ENCODE measurements at regions not wholly inside any gene's neighbourhood (a gene's known extent, or its start where the extent isn't known, plus 50 kb on each side); places are given as distances from the start of the nearest gene placed in this dataset.

- H3K9ac ChIP-seq (replicated peaks in 1 of 4; ENCODE audit: extremely low read depth in 1 of 4, low read depth in 3 of 4, low read length in 3 of 4) = no peak overlapping the region
- H3K27ac ChIP-seq (ENCODE audit: low read depth, low read length) = no peak overlapping the region
- no peak overlapping the region for H4K91ac ChIP-seq (replicated peaks; ENCODE audit: insufficient read length, low read length)
- no peak overlapping the region for H2BK120ac ChIP-seq (replicated peaks; ENCODE audit: low read depth, low read length)
- POLR2A ChIA-PET (ENCODE audit: partially characterized antibody) = no interaction called here
- H2AK5ac ChIP-seq (ENCODE audit: low read depth, low read length) = no peak overlapping the region
- H3K23ac ChIP-seq (ENCODE audit: insufficient read length) = no peak overlapping the region
- DNase-seq (ENCODE audit: low read depth in 1 of 2, low spot score in 2 of 2) = no peak
- H2BK12ac ChIP-seq (ENCODE audit: low read depth, low read length) = no peak overlapping the region
- H3K4me3 ChIP-seq (ENCODE audit: extremely low read depth in 1 of 4, insufficient read depth in 2 of 4, low read depth in 3 of 4, low read length in 4 of 4) = no peak overlapping the region
- no peaks in the 10 kb centered on the region for H3K36me3 ChIP-seq (ENCODE audit: control insufficient read depth in 2 of 4, insufficient read depth in 4 of 4, low read length in 3 of 4)
- CTCF ChIA-PET (ENCODE audit: partially characterized antibody) = interaction anchor here (2.5 kb wide), 1 partner anchor 160 kb away, joined by 12 read pairs; no protein-coding TSS in a partner anchor
- no peak overlapping the region for H3K56ac ChIP-seq (replicated peaks; ENCODE audit: insufficient read length, low read depth, low read length)
- no peak overlapping the region for H3K4ac ChIP-seq (replicated peaks; ENCODE audit: insufficient read length, low read depth, low read length)
- no peak overlapping the region for H2BK5ac ChIP-seq (ENCODE audit: low read depth, low read length)
- no peak overlapping the region for H2BK15ac ChIP-seq (ENCODE audit: low read length)
- no peak overlapping the region for H4K5ac ChIP-seq (ENCODE audit: insufficient read length, low read depth, low read length)
- H2BK20ac ChIP-seq (ENCODE audit: low read length) = no peak overlapping the region
- H3K9me3 ChIP-seq (ENCODE audit: insufficient read depth in 2 of 2, low read depth in 1 of 2, low read length in 1 of 2) = no peaks in the 10 kb centered on the region
- no peak overlapping the region for H3K18ac ChIP-seq (ENCODE audit: extremely low read depth, low read length)
- no peak overlapping the region for H2AFZ ChIP-seq (ENCODE audit: low read length)
- H3K4me2 ChIP-seq (ENCODE audit: insufficient read depth in 1 of 2, low read depth in 2 of 2, low read length in 2 of 2) = no peak overlapping the region
- no peak overlapping the region for H3K14ac ChIP-seq (ENCODE audit: insufficient read length)
- no peak overlapping the region for H4K8ac ChIP-seq (ENCODE audit: extremely low read depth, insufficient read depth, low read length)
- H3K79me2 ChIP-seq (ENCODE audit: control insufficient read depth in 1 of 2, insufficient read depth in 2 of 2, low read length in 2 of 2) = no peaks in the 10 kb centered on the region
- no peak for FAIRE-seq
- no peaks in the 10 kb centered on the region for H3K79me1 ChIP-seq (ENCODE audit: low read depth, low read length)
- WGBS, 2 experiments (ENCODE audit: extremely low coverage in 1 of 2, insufficient coverage in 1 of 2, insufficient read length in 1 of 2, insufficient replicate concordance in 2 of 2, low coverage in 1 of 2, low lambda C conversion rate in 2 of 2, missing lambda C conversion rate in 1 of 2) = 88% methylated on average over 4 of the region's 4 CpGs; no CpG with 5 or more reads in 1 of the 2 experiments
- no peaks in the 10 kb centered on the region; a peak in 1 of 7 replicates for H3K27me3 ChIP-seq (replicated peaks in 1 of 4; ENCODE audit: control insufficient read depth in 3 of 4, extremely low read depth in 1 of 4, insufficient read depth in 3 of 4, low read length in 3 of 4)
- peaks cover 0 to 5% (median 3%) of the 10 kb centered on the region in 4 experiments; a peak in 3 of 7 replicates for H3K4me1 ChIP-seq (replicated peaks in 1 of 4; ENCODE audit: control insufficient read depth in 3 of 4, insufficient read depth in 4 of 4, low read length in 3 of 4)
- H3K23me2 ChIP-seq (ENCODE audit: low read depth, low read length) = no peaks in the 10 kb centered on the region
- no peaks in the 10 kb centered on the region for H4K20me1 ChIP-seq (replicated peaks in 1 of 2; ENCODE audit: control insufficient read depth in 1 of 2, insufficient read depth in 2 of 2, low read length in 2 of 2)
- no peak for TF ChIP-seq BRCA1 (IDR thresholded peaks at IDR 0.05; ENCODE audit: low read depth, low read length)
- TF ChIP-seq E2F6 (IDR thresholded peaks at IDR 0.05) = no peak
- no peak for TF ChIP-seq ASH2L (IDR thresholded peaks at IDR 0.05; ENCODE audit: low read length)
- TF ChIP-seq CHD2 (IDR thresholded peaks at IDR 0.05; ENCODE audit: low read length) = no peak
- TF ChIP-seq CEBPB (IDR thresholded peaks at IDR 0.05; ENCODE audit: low read depth, low read length) = no peak
- no peak for TF ChIP-seq BCL11A (IDR thresholded peaks at IDR 0.05; ENCODE audit: low read depth in 2 of 2, low read length in 2 of 2)
- TF ChIP-seq KDM5A (IDR thresholded peaks at IDR 0.05; ENCODE audit: low read length) = no peak
- TF ChIP-seq SP1 (IDR thresholded peaks at IDR 0.05; ENCODE audit: low read depth, low read length) = no peak
- TF ChIP-seq PHF8 (conservative IDR thresholded peaks at IDR 0.05; ENCODE audit: low read depth, low read length) = no peak
Observed at GRCh38 chr13:29952245-29952644, 101.8 kb upstream of the UBL3 start.
